AG04450 (cell line): ENCODE measurements at regions not wholly inside any gene's neighbourhood (a gene's known extent, or its start where the extent isn't known, plus 50 kb on each side); places are given as distances from the start of the nearest gene placed in this dataset.
"Not testable (repeated sequence)": the region's sequence is repeated elsewhere in the genome, so short reads cannot be mapped to it uniquely, and the experiment has no call there.

Source experiments
- CTCF ChIA-PET: fragments of 300-600, 350-600 bp; formaldehyde crosslinking; extraction: SDS; loops from one replicate; lab custom pipeline; 2022; ENCODE audit warnings: antibody characterized with exemption, inconsistent platforms; lab: Charles Lee
- POLR2A ChIA-PET: fragments of 350-600 bp; formaldehyde crosslinking; extraction: SDS; loops from one replicate; lab custom pipeline; 2021; ENCODE audit warnings: antibody characterized with exemption, inconsistent platforms; lab: Yijun Ruan, JAX
- DNase-seq: peaks from one replicate; pipeline ENCODE4 v3.0.0-alpha.2; 2011; ENCODE audit warnings: low read depth, low spot score
- H3K27ac ChIP-seq: one replicate; pipeline ENCODE4 v1.5.1; 2012; ENCODE audit warnings: low read depth, low read length, control low read depth
- H3K27me3 ChIP-seq: one replicate; pipeline ENCODE4 v1.6.0; 2012; ENCODE audit warnings: low read length; ENCODE audit not compliant: control insufficient read depth, insufficient read depth
- H3K4me3 ChIP-seq: 2 replicates; pipeline ENCODE4 v1.5.1; 2011; ENCODE audit warnings: mild to moderate bottlenecking, low read depth, low read length, control low read depth
- H3K9me3 ChIP-seq: 2 replicates; pipeline ENCODE4 v1.5.1; 2012; ENCODE audit warnings: low read length; ENCODE audit not compliant: control insufficient read depth, insufficient read depth
- CTCF ChIP-seq: IDR thresholded peaks from 2 replicates; pipeline ENCODE4 v1.5.1; 2011; ENCODE audit warnings: low read depth, low read length, control low read depth, inconsistent platforms

GRCh38 chr2:3107567-3107966 lies 270.1 kb downstream of the EIPR1 start:
- DNase-seq, result no peak
- POLR2A ChIA-PET, result no interaction called here
- no peaks in the 10 kb centered on the region for H3K27me3 ChIP-seq
- H3K4me3 ChIP-seq, result no peak overlapping the region
- no peak overlapping the region for H3K27ac ChIP-seq
- no peak for TF ChIP-seq CTCF
- peaks cover 56% of the 10 kb centered on the region for H3K9me3 ChIP-seq
- CTCF ChIA-PET, result no interaction called here

DNA sequence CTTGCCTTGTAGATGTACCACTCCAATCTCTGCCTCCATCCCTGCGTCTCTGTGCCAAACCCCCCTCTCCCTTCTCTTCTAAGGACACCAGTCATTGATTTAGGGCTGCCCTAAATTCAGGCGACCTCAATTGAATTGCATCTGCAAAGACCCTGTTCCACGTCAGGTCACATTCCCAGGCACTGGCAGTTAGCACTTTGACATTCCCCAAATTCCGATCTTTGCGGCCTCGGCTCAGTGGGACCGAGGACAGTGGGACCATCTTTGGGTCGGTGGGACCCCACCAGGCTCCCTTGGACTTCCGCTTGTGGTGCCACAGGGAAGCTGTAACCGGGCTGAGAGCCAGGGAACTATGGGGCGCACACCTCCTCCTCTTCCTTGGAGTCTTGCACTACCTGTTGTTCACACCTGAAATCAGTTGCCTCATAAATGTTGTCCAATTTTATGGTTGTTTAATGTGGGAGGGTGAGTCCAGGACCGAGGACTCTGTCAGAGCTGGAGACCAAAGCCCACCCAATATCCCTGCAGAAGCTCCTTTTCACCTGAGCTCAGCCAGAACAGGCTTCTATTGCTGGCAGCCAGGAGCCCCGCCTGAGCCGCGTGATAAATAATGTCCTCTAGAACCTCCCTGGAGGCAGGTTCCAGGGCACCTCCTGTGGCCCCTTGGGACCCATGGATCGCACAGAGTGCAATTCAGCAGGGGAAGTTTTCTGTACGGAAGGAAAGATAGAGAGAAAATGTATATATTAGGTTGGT lies 271.6 kb downstream of the EIPR1 start:
- POLR2A ChIA-PET, result no interaction called here
- Histone ChIP-seq H3K27me3 (no peaks in the 10 kb centered on the region), H3K27ac (no peak overlapping the region), H3K4me3 (no peak overlapping the region), H3K9me3 (peaks cover 60% of the 10 kb centered on the region)
- no peak for DNase-seq
- CTCF ChIA-PET, result no interaction called here
- no peak for TF ChIP-seq CTCF

DNA sequence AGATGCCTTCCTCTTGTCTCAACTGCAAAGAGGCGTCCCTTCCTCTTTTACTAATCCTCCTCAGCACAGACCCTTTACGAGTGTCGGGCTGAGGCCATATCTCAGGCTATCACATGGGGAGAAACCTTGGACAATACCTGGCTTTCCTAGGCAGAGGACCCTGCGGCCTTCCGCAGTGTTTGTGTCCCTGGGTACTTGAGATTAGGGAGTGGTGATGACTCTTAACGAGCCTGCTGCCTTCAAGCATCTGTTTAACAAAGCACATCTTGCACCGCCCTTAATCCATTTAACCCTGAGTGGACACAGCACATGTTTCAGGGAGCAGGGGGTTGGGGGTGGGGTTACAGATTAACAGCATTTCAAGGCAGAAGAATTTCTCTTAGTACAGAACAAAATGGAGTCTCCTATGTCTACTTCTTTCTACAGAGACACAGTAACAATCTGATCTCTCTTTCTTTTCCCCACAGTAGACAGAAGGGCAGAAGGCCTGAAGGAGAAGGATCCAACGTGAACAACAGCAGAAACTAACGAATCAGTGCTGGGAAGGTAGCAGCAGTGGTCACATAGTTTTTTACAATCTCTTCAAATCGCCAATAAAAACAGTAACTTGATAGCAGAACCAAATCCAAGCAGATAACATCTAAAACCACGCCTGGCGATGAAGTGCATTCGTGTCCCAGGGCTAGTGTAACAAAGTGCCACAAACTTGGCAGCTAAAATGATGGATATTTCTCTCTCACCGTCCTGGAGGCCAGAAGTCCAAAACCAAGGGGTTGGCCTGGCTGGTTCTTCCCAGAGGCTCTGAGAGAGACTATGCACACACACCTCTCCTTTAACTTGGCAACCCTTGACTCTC lies 272.4 kb downstream of the EIPR1 start:
- CTCF ChIA-PET, H3K4me3 ChIP-seq, DNase-seq, H3K27me3 ChIP-seq, H3K27ac ChIP-seq, POLR2A ChIA-PET: not testable (repeated sequence)
- peaks cover 64% of the 10 kb centered on the region for H3K9me3 ChIP-seq

GRCh38 chr2:3104261-3104660 lies 273.4 kb downstream of the EIPR1 start:
- no peak overlapping the region for H3K4me3 ChIP-seq
- H3K27me3 ChIP-seq, result no peaks in the 10 kb centered on the region
- ChIA-PET POLR2A (no interaction called here), CTCF (no interaction called here)
- no peak overlapping the region for H3K27ac ChIP-seq
- peaks cover 61% of the 10 kb centered on the region for H3K9me3 ChIP-seq
- no peak for TF ChIP-seq CTCF
- no peak for DNase-seq

DNA sequence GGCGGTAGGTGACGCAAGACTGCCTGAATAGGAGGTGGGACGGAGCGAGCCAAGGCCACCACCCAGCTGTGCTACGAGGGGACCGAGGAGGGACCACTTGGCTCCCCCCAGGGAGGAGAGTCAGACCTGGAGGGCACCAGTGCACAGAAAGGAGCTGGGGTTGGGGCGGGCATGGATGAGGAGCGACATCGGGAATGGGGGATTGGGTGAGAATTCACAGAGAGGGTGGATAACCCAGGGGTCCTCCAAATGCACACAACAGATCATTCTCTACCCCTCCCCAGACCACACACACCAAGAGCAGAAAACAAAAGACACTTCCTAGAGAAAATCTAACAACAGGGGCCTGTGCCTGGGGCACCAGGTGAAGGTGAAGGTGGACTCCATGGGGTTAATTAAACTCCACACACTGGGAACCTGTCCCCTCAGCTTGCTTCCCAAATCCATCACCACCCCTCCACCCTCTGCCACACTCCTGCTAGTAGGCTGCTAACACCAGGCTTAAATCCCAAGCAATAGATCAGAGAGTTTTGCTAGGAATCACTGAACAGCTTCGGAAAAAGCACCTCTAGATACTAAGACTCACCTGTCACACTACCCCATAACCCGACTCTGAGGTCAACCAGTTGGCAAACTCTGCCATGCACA lies 274.6 kb downstream of the EIPR1 start:
- Histone ChIP-seq H3K27me3 (no peaks in the 10 kb centered on the region), H3K4me3 (no peak overlapping the region), H3K27ac (no peak overlapping the region), H3K9me3 (peaks cover 53% of the 10 kb centered on the region)
- POLR2A ChIA-PET, result no interaction called here
- no peak for DNase-seq
- CTCF ChIA-PET, result no interaction called here
- no peak for TF ChIP-seq CTCF
